Tibial artery (tissue), 4 donors: ENCODE measurements at regions not wholly inside any gene's neighbourhood (a gene's known extent, or its start where the extent isn't known, plus 50 kb on each side); places are given as distances from the start of the nearest gene placed in this dataset.

ENCODE experiments used
- DNase-seq, 2 donors: peaks; one replicate each; pipeline ENCODE4 v3.0.0-alpha.2; 2019
- H3K27ac ChIP-seq, 2 donors: fragments of 200-600 bp; sonication (generic) in 1 of 2; 1 replicate in 1 of 2; 2 replicates in 1 of 2; pipeline ENCODE4 v1.5.1; 2018 to 2019; ENCODE audit warnings: mild to moderate bottlenecking in 1 of 2
- H3K27me3 ChIP-seq, 2 donors: fragments of 200-600 bp; sonication (generic) in 1 of 2; one replicate each; pipeline versions ENCODE4 v1.5.1 to v1.6.0; 2016 to 2019
- H3K36me3 ChIP-seq, 3 donors: fragments of 200-600 bp; sonication (generic) in 2 of 3; one replicate each; pipeline ENCODE4 v1.5.1; 2016 to 2019; ENCODE audit warnings: mild to moderate bottlenecking in 2 of 3
- H3K4me1 ChIP-seq, 4 donors: fragments of 200-600 bp; sonication (generic) in 2 of 4; 1 replicate in 3 of 4; 2 replicates in 1 of 4; pipeline ENCODE4 v1.5.1; 2016 to 2019
- H3K4me3 ChIP-seq, 2 donors: fragments of 200-600 bp; sonication (generic) in 1 of 2; 1 replicate in 1 of 2; 2 replicates in 1 of 2; pipeline ENCODE4 v1.5.1; 2018 to 2019; ENCODE audit warnings: mild to moderate bottlenecking in 2 of 2
- H3K9me3 ChIP-seq, 3 donors: fragments of 200-600 bp; sonication (generic) in 1 of 3; one replicate each; pipeline ENCODE4 v1.5.1; 2016 to 2019
- intact Hi-C: fragments of 100-400 bp; cut with DNase I; formaldehyde crosslinking; loops from one replicate; pipeline ENCODE4 v1.15.0; 2023; ENCODE audit warnings: low total_unique reads
- TF ChIP-seq, protein P1 (sequence below), 2 experiments: fragments of 200-600 bp in 1 of 2; fragments of 450-650 bp in 1 of 2; IDR thresholded peaks; one replicate each; pipeline ENCODE4 v1.5.1; 2017 to 2019; ENCODE audit warnings: antibody characterized with exemption in 2 of 2, mild to moderate bottlenecking in 1 of 2, moderate library complexity in 1 of 2

DNA sequence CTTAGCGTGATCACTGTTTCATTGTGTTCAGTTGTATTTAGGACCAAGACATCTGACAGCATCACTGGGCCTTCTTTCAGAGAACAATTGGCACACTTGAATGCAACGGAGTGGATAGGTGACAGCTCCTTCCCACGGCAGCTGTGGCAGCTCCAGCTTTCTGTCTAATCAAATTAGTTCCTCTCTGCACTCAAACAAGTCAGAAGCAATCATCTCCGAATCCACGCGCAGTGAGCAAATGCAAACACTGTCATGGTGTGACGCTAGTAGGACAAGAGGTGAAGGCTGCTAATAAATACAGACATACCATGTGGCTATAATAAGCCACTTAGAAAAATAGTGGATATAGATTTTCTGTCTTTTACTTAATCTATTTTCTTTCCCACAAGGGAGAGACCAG, 542.4 kb downstream of the ACTR3B start:
- H3K9me3 ChIP-seq: peaks cover 0 to 6% (median 0%) of the 10 kb centered on the region in 3 donors
- no peak for DNase-seq

DNA sequence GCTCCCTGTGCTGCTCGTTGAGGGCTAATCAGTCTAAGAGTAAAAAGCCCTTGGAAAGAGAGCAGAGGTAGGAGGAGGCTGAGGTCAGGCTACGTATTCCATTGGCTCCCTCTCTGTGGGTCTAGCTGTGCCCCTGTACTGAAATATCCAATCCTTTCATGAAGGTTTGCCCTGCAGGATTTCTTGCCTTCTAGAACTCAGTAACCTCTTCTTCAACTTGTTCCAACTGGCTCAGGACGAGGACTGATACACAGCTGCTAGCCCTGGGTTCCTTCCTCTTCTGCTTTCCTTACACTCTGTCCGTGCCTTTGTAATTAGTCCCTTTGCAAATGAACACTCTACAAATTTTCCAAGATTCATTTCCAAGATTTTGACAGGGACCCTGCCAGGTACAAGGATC, 560.5 kb downstream of the ACTR3B start:
- H3K27ac ChIP-seq: no peak overlapping the region

More for the DNA sequence above, 542.4 kb downstream of the ACTR3B start:
- H3K4me1 ChIP-seq: no peaks in the 10 kb centered on the region
- no peaks in the 10 kb centered on the region for H3K36me3 ChIP-seq
- TF ChIP-seq, protein P1, sequence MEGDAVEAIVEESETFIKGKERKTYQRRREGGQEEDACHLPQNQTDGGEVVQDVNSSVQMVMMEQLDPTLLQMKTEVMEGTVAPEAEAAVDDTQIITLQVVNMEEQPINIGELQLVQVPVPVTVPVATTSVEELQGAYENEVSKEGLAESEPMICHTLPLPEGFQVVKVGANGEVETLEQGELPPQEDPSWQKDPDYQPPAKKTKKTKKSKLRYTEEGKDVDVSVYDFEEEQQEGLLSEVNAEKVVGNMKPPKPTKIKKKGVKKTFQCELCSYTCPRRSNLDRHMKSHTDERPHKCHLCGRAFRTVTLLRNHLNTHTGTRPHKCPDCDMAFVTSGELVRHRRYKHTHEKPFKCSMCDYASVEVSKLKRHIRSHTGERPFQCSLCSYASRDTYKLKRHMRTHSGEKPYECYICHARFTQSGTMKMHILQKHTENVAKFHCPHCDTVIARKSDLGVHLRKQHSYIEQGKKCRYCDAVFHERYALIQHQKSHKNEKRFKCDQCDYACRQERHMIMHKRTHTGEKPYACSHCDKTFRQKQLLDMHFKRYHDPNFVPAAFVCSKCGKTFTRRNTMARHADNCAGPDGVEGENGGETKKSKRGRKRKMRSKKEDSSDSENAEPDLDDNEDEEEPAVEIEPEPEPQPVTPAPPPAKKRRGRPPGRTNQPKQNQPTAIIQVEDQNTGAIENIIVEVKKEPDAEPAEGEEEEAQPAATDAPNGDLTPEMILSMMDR (IDR thresholded peaks at IDR 0.05): no peak
- intact Hi-C loops: no loop called here
- no peak overlapping the region for H3K27ac ChIP-seq
- no peak overlapping the region for H3K4me3 ChIP-seq
- no peaks in the 10 kb centered on the region for H3K27me3 ChIP-seq

DNA sequence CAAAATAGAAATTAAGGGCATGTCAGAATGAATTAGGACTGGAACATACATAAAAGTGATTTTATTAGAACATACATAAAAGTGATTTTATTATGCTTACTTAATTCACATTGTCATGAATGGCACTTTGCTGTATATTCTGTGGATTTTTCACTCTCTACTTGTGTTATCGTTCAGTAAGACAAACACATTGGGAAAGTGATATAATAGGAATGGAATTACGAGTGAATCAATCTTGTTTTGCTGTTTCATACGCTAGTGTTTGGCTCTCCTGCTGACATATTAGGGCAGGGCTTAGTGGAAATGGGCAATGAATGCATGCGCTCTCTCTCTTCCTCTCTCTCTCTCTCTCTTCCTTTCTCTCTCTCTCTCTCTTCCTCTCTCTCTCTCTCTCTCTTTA, 561.1 kb downstream of the ACTR3B start:
- intact Hi-C loops: no loop called here
- Histone ChIP-seq H3K36me3 (no peaks in the 10 kb centered on the region), H3K27me3 (no peaks in the 10 kb centered on the region), H3K27ac (no peak overlapping the region), H3K4me1 (no peaks in the 10 kb centered on the region), H3K4me3 (no peak overlapping the region), H3K9me3 (no peaks in the 10 kb centered on the region)
- TF ChIP-seq, protein P1 (IDR thresholded peaks at IDR 0.05): no peak
- DNase-seq: no peak

More for the DNA sequence above, 560.5 kb downstream of the ACTR3B start:
- TF ChIP-seq, protein P1 (IDR thresholded peaks at IDR 0.05): no peak
- no peak for DNase-seq
- H3K27me3 ChIP-seq: no peaks in the 10 kb centered on the region
- intact Hi-C loops: no loop called here
- no peaks in the 10 kb centered on the region for H3K36me3 ChIP-seq
- no peaks in the 10 kb centered on the region for H3K9me3 ChIP-seq
- no peak overlapping the region for H3K4me3 ChIP-seq
- no peaks in the 10 kb centered on the region for H3K4me1 ChIP-seq

DNA sequence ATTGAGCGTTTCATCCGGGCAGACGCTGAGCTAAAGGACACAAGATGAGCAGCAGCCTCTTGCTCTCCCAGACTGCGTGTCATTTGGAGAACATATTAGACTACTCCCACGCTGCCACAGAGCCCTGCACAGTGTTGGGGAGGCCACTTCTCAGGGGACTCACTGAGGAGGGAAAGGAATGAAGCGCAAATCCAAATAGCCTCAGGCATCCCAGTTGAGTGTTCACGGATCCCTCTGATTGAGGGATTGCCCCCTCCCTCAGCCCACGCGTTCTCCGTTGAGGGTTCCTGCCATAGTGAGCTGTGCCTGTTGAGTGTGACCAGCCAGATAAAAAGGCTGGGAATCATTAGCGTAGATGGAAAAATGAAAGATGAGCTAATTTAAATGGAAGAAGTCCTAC, 563.4 kb downstream of the ACTR3B start:
- TF ChIP-seq, protein P1 (IDR thresholded peaks at IDR 0.05): no peak
- Histone ChIP-seq H3K36me3 (no peaks in the 10 kb centered on the region), H3K4me3 (no peak overlapping the region), H3K27ac (no peak overlapping the region), H3K27me3 (no peaks in the 10 kb centered on the region), H3K4me1 (no peaks in the 10 kb centered on the region), H3K9me3 (no peaks in the 10 kb centered on the region)
- intact Hi-C loops: no loop called here
- DNase-seq: no peak

DNA sequence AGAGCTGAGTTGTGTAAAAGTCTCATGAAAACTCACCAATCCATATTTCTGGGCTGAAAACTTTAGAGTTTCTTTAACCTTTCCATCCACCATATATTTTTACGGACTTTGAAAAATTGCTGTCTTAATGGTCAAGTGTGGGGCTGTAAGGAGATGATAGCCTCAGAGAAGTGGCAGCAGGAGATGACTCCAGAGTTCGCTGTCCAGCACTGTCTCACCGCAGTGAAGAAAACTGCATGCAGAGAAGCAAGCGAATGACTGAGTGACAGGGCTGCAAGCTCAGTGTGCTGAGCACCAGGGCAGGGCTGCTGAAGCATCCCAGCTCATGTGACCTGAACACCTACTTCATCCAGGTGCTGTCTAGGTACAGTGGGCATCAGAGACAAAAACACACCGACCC, 564.5 kb downstream of the ACTR3B start:
- no peaks in the 10 kb centered on the region for H3K27me3 ChIP-seq
- no peaks in the 10 kb centered on the region for H3K36me3 ChIP-seq
- TF ChIP-seq, protein P1 (IDR thresholded peaks at IDR 0.05): no peak
- H3K9me3 ChIP-seq: no peaks in the 10 kb centered on the region
- H3K4me3 ChIP-seq: no peak overlapping the region
- DNase-seq: no peak
- no peaks in the 10 kb centered on the region for H3K4me1 ChIP-seq
- intact Hi-C loops: no loop called here
- H3K27ac ChIP-seq: no peak overlapping the region

DNA sequence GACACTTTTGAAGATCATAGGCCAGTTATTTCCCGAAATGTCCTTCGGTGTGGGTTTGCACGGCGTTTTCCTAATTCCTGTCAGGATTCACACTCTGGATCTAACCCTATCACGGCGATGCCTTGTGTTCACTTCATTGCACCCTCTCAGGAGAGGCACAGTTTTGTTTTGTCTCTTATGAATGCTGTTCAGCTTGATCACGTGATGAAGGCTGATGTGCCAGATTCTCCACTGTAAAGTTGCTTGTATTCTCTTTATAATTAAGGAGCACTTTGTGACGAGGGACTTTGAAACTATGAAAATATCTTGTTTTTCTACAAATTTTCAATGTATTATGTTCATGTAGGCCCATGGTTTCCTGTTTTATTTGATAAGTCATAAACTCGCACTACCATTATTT, 568.1 kb downstream of the ACTR3B start:
- no peaks in the 10 kb centered on the region for H3K36me3 ChIP-seq
- no peak overlapping the region for H3K4me3 ChIP-seq
- TF ChIP-seq, protein P1 (IDR thresholded peaks at IDR 0.05): no peak
- intact Hi-C loops: no loop called here
- no peaks in the 10 kb centered on the region for H3K4me1 ChIP-seq
- H3K9me3 ChIP-seq: no peaks in the 10 kb centered on the region
- no peaks in the 10 kb centered on the region for H3K27me3 ChIP-seq
- H3K27ac ChIP-seq: no peak overlapping the region
- DNase-seq: no peak
